Esophagus mucosa (tissue), 1 donor: ENCODE measurements at regions not wholly inside any gene's neighbourhood (a gene's known extent, or its start where the extent isn't known, plus 50 kb on each side); places are given as distances from the start of the nearest gene placed in this dataset.
"Not testable (repeated sequence)": the region's sequence is repeated elsewhere in the genome, so short reads cannot be mapped to it uniquely, and the experiment has no call there.

ENCODE experiments used
- ATAC-seq: fragments of 200-7000 bp; cut with Tn5 transposase; one replicate; pipeline ENCODE4 v1.9.1; 2020
- donor health status: DM: yes; HTN: yes; CAD: no.

- ATAC-seq = peak; percentile 80
Measured at GRCh38 chr4:141543176-141543575, 93.2 kb upstream of the IL15 start.

GRCh38 chr4:141543706-141544105, 92.7 kb upstream of the IL15 start:
- no peak for ATAC-seq

- no peak for ATAC-seq
Measured at GRCh38 chr4:141548791-141549190, 87.6 kb upstream of the IL15 start.

GRCh38 chr4:141560056-141560455, 76.3 kb upstream of the IL15 start:
- ATAC-seq = no peak

GRCh38 chr4:141562649-141563048, 73.7 kb upstream of the IL15 start:
- no peak for ATAC-seq

GRCh38 chr4:141563723-141564122, 72.7 kb upstream of the IL15 start:
- no peak for ATAC-seq

- ATAC-seq = not testable (repeated sequence)
Measured at GRCh38 chr4:141564961-141565360, 71.4 kb upstream of the IL15 start.

- peak; percentile 70 for ATAC-seq
Measured at GRCh38 chr4:141565379-141566089, 70.8 kb upstream of the IL15 start.

- no peak for ATAC-seq
Measured at GRCh38 chr4:141567326-141567915, 69.0 kb upstream of the IL15 start.

- no peak for ATAC-seq
Measured at GRCh38 chr4:141569141-141569540, 67.2 kb upstream of the IL15 start.

GRCh38 chr4:141570290-141570689, 66.1 kb upstream of the IL15 start:
- ATAC-seq = no peak

- no peak for ATAC-seq
Measured at GRCh38 chr4:141571362-141571761, 65.0 kb upstream of the IL15 start.

- ATAC-seq = no peak
Measured at GRCh38 chr4:141571793-141572192, 64.6 kb upstream of the IL15 start.

GRCh38 chr4:141573678-141574077, 62.7 kb upstream of the IL15 start:
- no peak for ATAC-seq

GRCh38 chr4:141575884-141576283, 60.5 kb upstream of the IL15 start:
- no peak for ATAC-seq

GRCh38 chr4:141576585-141577110, 59.7 kb upstream of the IL15 start:
- ATAC-seq = no peak

- ATAC-seq = no peak
Measured at GRCh38 chr4:141578451-141578850, 57.9 kb upstream of the IL15 start.

- ATAC-seq = no peak
Measured at GRCh38 chr4:141580523-141580922, 55.9 kb upstream of the IL15 start.
